SHP77 (cell line): ENCODE measurements at regions not wholly inside any gene's neighbourhood (a gene's known extent, or its start where the extent isn't known, plus 50 kb on each side); places are given as distances from the start of the nearest gene placed in this dataset.

Experiments used
- DNase-seq, 2 experiments: peaks; one replicate each; lab custom pipeline; 2025; lab: John Stamatoyannopoulos, UW

- no peak for DNase-seq
Observed at GRCh38 chr4:18077808-18078207, 56.3 kb upstream of the LCORL start.

DNA sequence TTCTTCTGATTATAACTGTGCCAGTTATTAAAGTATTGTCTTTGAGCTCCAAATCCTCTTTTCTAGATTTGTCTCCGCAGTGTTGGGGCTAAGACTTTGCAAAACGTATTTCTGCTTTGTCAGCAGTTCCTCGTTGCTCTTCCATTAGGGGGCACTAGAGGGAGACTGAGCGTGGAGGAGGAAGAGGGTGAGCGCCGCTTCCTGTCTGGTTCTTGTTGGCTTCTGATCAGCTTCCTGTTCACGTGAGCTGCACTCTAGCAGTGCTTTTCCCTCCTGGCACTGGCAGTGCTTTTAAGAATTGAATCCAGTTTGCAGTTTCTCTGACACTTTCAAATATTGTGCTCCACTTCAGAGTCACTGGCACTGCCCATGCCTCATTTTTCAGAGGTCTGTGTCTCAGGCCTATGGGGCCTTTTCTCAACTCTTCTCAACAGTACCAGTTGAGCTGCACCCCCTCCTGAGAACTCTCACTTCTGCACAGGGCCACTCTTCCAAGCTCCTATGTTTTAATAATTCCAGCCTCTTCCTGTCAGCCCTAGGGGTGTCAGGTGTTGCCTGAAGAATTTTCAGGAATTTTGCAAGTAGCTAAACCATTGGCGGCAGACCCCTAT is 54.4 kb upstream of the LCORL start:
- no peak for DNase-seq

GRCh38 chr4:18071894-18072293 is 50.3 kb upstream of the LCORL start:
- DNase-seq = no peak
